Right atrium auricular region (tissue), 2 donors: ENCODE measurements at regions not wholly inside any gene's neighbourhood (a gene's known extent, or its start where the extent isn't known, plus 50 kb on each side); places are given as distances from the start of the nearest gene placed in this dataset.

Source experiments
- DNase-seq: peaks from one replicate; pipeline ENCODE4 v3.0.0-alpha.2; 2019; ENCODE audit warnings: low spot score
- H3K27ac ChIP-seq, 2 donors: fragments of 200-600 bp; sonication (generic); 1 replicate in 1 of 2; 2 replicates in 1 of 2; pipeline ENCODE4 v1.5.1; 2016 to 2019
- H3K27me3 ChIP-seq, 2 donors: fragments of 200-600 bp; sonication (generic); one replicate each; pipeline versions ENCODE4 v1.5.1 to v1.6.0; 2017 to 2019
- H3K36me3 ChIP-seq: fragments of 200-600 bp; sonication (generic); one replicate; pipeline ENCODE4 v1.5.1; 2016
- H3K4me1 ChIP-seq, 2 donors: fragments of 200-600 bp; sonication (generic); one replicate each; pipeline versions ENCODE4 v1.5.1 to v1.6.0; 2017 to 2019
- H3K4me3 ChIP-seq, 2 donors: fragments of 200-600 bp; sonication (generic); 1 replicate in 1 of 2; 2 replicates in 1 of 2; pipeline ENCODE4 v1.5.1; 2017 to 2019; ENCODE audit warnings: mild to moderate bottlenecking in 1 of 2, moderate library complexity in 1 of 2
- H3K9me3 ChIP-seq, 2 donors: fragments of 200-600 bp; sonication (generic); one replicate each; pipeline ENCODE4 v1.5.1; 2019
- CTCF ChIP-seq, 2 donors: fragments of 200-600 bp; sonication (generic); IDR thresholded peaks; one replicate each; pipeline ENCODE4 v1.5.1; 2019; ENCODE audit warnings: antibody characterized with exemption in 2 of 2

- peaks cover 0 to 8% of the 10 kb centered on the region in 2 donors for H3K4me1 ChIP-seq
Observed at GRCh38 chr2:19219060-19219459, 139.4 kb downstream of the OSR1 start.

GRCh38 chr2:19218166-19218565, 140.3 kb downstream of the OSR1 start:
- no peak overlapping the region for H3K4me3 ChIP-seq
- H3K4me1 ChIP-seq = peaks cover 0 to 8% of the 10 kb centered on the region in 2 donors
- no peak for TF ChIP-seq CTCF (IDR thresholded peaks at IDR 0.05)
- H3K36me3 ChIP-seq = no peaks in the 10 kb centered on the region
- DNase-seq = no peak
- no peaks in the 10 kb centered on the region for H3K9me3 ChIP-seq
- H3K27me3 ChIP-seq = no peaks in the 10 kb centered on the region
- H3K27ac ChIP-seq = no peak overlapping the region

More at GRCh38 chr2:19219060-19219459, 139.4 kb downstream of the OSR1 start:
- Histone ChIP-seq H3K27me3 (no peaks in the 10 kb centered on the region), H3K27ac (no peak overlapping the region), H3K4me3 (no peak overlapping the region), H3K9me3 (no peaks in the 10 kb centered on the region), H3K36me3 (no peaks in the 10 kb centered on the region)
- no peak for DNase-seq
- TF ChIP-seq CTCF (IDR thresholded peaks at IDR 0.05) = no peak

GRCh38 chr2:19216676-19217602, 141.5 kb downstream of the OSR1 start:
- no peak for TF ChIP-seq CTCF (IDR thresholded peaks at IDR 0.05)
- no peaks in the 10 kb centered on the region for H3K9me3 ChIP-seq
- no peak for DNase-seq
- H3K36me3 ChIP-seq = no peaks in the 10 kb centered on the region
- H3K27me3 ChIP-seq = no peaks in the 10 kb centered on the region
- no peak overlapping the region for H3K4me3 ChIP-seq
- H3K4me1 ChIP-seq = peaks cover 0 to 8% of the 10 kb centered on the region in 2 donors
- H3K27ac ChIP-seq = no peak overlapping the region

GRCh38 chr2:19216238-19216637, 142.2 kb downstream of the OSR1 start:
- peaks cover 0 to 8% of the 10 kb centered on the region in 2 donors for H3K4me1 ChIP-seq
- TF ChIP-seq CTCF (IDR thresholded peaks at IDR 0.05) = no peak

GRCh38 chr2:19214682-19215391, 143.6 kb downstream of the OSR1 start:
- TF ChIP-seq CTCF (IDR thresholded peaks at IDR 0.05) = no peak
- H3K4me1 ChIP-seq = peaks cover 0 to 8% of the 10 kb centered on the region in 2 donors
- no peaks in the 10 kb centered on the region for H3K36me3 ChIP-seq
- H3K4me3 ChIP-seq = no peak overlapping the region
- H3K27me3 ChIP-seq = no peaks in the 10 kb centered on the region
- H3K9me3 ChIP-seq = no peaks in the 10 kb centered on the region
- DNase-seq = no peak
- no peak overlapping the region for H3K27ac ChIP-seq

More at GRCh38 chr2:19216238-19216637, 142.2 kb downstream of the OSR1 start:
- DNase-seq = no peak
- H3K27me3 ChIP-seq = no peaks in the 10 kb centered on the region
- H3K4me3 ChIP-seq = no peak overlapping the region
- H3K9me3 ChIP-seq = no peaks in the 10 kb centered on the region
- H3K27ac ChIP-seq = no peak overlapping the region
- no peaks in the 10 kb centered on the region for H3K36me3 ChIP-seq
